ENCODE measurements at regions not wholly inside any gene's neighbourhood (a gene's known extent, or its start where the extent isn't known, plus 50 kb on each side); places are given as distances from the start of the nearest gene placed in this dataset.

DNA sequence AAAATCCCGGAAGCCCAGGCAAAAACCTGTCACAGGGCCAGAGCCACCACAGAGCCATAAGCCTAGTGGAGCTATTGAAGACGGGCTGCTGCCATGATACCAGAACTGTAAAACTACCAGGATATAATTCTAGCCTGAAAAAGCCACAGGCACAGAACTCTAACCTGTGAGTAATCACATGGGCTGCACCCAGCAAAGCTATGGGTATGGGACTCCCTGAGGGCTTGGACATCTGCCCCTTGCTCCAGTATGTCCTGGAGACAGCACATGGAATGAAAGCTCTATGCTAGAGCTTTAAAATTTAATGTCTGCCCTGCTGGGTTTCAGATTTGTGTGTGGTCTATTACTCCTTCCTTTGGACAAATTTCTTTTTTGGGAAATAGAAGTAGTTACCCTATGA, 2183.6 kb upstream of the CELF4 start:
- DNase-seq (ENCODE audit: low spot score): no peak

DNA sequence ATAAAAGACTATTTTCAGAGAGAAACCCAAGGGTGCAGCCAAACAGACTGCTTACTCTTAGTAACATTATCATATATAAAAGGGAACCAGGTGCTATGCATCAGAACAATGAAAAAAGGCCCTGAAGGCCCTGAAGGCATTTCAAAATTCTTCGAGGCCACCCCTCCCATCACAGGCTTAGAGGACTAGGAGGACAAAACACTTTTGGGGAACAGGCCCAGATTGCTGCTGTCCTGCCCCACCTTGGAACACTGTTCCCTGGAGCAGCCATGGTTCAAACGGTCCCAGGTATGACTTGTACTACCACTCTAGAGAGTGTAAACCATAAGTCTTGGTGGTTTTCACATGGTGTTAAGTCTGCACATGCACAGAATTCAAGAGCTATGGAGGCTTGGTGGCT, 2183.1 kb upstream of the CELF4 start:
- no peak for DNase-seq (ENCODE audit: low spot score)

- no peak for DNase-seq (ENCODE audit: low spot score)
Observed at GRCh38 chr18:39746201-39746600, 2180.6 kb upstream of the CELF4 start.

GRCh38 chr18:39743463-39743862, 2177.9 kb upstream of the CELF4 start:
- DNase-seq (ENCODE audit: low spot score): no peak

DNA sequence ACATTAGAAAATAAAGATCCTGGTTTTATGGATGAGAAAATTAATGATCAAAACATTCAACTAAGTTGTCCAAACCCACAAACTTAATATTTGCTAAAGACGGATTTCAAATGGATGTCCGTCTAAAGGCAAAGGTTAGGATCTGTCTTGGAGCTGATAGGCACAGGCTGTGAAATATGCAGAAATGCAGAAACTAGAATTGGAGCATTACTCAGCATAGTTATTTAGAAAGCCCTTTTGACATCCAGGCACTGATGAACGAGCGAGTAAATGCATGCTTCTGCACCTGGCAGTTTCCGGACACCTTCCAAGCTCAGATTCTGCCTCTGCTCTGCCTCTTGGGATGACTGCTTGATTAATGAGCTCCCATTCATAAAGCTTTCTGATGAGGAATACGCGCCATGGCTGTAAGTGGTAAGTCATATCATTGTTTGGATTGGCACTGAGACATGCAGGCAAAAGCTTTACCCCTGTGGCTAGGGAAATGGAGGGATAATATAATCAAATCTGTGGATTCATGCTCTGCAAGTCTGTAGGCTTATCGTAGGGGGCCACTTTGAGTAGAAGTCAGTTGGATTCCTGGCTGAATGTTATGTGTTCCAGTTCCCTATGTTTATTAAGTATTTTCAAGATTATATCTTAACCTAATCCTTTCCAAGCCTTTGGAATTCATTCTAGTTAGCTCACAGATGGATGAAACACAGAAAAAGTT, 2176.3 kb upstream of the CELF4 start:
- DNase-seq (ENCODE audit: low spot score): no peak

- no peak for DNase-seq (ENCODE audit: low spot score)
Observed at GRCh38 chr18:39737869-39738268, 2172.3 kb upstream of the CELF4 start.

- DNase-seq (ENCODE audit: low spot score): no peak
Observed at GRCh38 chr18:39732918-39733317, 2167.3 kb upstream of the CELF4 start.

- no peak for DNase-seq (ENCODE audit: low spot score)
Observed at GRCh38 chr18:39730606-39731005, 2165.0 kb upstream of the CELF4 start.

- DNase-seq (ENCODE audit: low spot score): no peak
Observed at GRCh38 chr18:39724652-39725051, 2159.1 kb upstream of the CELF4 start.

DNA sequence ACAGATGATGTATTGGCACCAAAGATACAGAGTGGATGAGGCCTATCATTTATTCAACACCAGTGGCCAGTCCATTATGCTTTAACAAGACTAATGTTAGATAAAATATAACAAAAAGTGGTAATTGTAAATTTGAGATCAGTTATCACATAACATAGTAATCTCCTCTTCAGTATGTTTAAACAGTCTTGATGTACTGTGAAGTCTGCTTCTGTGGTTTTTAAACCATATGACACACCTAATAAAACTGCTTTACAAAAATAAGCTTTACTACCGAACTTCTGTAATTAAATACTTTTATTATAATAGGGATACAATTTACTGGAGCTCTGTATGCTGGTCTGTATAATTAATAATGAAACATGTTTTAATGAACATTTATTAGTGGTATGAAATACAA, 2156.1 kb upstream of the CELF4 start:
- DNase-seq (ENCODE audit: low spot score): no peak

DNA sequence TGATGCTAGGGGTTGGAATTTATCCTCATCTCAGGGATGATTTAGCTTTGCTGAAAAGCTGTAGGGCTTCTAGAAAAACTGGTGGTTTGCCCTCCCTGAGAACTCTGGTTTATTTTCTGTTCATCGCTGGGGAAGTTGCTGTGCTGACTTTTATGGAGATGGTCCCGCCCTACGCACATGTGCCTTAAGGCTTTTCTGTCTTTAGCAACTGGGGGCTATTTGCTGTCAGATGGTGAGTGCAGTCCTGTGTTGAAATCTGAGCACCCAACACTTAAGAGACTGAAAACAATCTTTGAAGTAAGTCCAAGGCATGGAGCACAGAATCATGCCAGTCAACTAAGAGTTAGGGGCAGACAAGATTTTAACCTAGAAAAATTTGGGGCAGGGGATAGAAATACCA, 2148.4 kb upstream of the CELF4 start:
- no peak for DNase-seq (ENCODE audit: low spot score)

DNA sequence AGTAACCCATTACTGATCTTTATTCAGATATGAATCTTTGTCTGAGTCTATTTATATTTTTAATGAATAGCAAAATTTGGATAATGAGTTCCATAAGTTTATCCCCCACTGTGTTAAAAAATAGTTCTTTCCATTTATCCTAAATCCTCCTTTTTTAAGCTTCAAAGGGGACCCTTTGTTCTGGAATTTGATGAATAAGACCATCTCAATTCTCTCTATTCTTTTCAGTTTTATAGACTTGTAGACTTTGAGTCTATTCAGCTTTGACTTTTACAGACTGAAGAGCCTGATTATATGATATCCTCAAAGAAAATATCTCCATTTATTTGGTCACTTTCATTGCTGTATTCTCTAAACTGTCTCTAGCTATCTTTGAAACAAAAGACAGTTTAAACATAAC, 2146.1 kb upstream of the CELF4 start:
- DNase-seq (ENCODE audit: low spot score): no peak

DNA sequence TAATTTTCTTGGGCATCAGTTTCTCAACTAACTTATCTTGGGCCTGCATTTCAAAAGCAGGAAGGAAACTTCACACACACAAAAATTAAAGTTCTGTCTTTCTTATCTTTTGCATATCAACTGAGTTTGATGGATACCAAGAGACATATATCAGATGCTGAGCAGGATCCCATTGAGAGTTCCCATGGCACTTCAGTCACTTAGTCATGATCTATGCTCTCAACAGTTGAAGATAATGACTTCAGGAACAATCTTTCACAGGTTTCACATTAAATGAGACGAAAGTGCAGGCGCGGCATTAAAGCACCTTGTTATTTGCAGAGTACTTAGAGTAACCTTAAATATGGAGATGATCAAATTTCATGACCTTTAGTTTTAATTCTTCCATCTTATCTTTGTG, 2139.8 kb upstream of the CELF4 start:
- DNase-seq (ENCODE audit: low spot score): no peak

DNA sequence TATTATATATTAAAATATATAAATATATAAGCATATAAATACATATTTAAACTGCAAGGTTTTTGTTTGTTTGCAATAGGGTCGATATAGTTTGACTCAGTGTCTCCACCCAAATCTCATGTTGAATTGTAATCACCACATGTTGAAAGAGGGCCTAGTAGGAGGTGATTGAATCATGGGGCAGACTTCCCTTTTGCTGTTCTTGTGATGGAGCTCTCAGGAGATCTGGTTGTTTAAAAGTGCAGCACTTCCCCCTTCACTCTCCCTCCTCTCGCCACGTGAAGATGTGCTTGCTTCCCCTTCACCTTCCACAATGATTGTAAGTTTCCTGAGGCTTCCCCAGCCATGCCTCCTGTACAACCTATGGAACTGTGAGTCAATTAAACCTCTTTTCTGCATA, 2137.3 kb upstream of the CELF4 start:
- DNase-seq (ENCODE audit: low spot score): no peak

GRCh38 chr18:39701839-39702238, 2136.2 kb upstream of the CELF4 start:
- no peak for DNase-seq (ENCODE audit: low spot score)

DNA sequence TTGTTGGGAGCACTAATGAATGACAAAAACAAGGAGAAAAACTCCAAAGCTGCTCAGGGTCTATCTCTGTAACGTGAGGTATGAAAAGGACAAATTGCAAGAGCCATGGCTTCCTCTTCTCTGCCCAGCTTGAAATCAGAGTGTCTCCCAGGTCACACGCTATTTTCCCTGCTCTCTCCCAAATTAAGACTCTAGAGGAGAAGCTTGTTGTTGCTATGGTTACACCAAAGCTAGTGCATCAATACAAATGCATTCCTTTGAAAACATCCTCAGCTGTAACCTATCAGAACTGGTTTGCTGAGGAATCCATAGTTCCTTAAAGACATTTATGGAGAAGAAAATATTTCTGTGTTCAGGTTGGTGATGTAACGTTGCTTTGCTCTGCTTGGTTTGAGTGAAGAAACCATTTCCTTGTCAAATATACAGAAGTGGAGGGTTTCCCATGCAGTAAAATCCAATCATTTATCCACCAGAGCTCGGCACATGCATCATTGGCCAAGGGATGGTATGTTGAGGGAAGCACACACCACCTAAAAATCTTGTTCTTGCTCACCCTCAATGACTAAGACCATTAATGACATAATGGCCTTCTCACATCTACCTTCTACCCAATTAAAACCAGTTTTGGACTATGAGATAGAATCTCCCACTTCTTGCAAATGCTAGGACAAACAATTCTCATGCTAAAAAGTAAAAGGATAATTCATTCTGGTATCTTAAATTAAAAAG, 2135.6 kb upstream of the CELF4 start:
- no peak for DNase-seq (ENCODE audit: low spot score)

DNA sequence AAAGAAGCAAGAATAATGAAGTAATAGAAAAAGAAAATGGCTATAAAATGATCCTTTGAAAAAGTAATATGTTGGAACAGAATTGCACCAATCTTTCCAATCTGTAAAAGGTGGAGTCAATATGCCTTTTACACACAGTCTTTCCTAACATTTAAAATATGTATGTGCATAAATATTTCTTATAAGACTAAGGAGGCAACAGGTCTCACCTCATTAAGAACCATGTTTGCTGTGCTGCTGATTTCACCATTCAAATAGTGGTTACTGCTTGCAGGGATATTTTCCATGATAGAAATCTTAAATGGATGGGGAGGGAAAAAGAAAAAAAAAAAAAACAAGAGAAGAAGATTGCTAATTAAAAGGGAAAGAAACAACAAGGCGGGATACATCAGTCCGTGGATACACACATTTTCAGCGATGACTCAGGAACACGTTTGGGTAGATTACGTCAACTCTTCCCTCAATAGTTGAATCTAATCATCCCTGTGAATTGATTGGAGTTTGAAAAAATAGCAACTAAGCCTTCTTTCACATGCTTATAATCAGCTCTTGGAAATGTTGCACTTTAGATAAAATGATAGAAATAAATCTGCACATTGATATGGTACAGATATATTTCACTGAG, 2133.9 kb upstream of the CELF4 start:
- no peak for DNase-seq (ENCODE audit: low spot score)

- DNase-seq (ENCODE audit: low spot score): no peak
Observed at GRCh38 chr18:39698436-39698835, 2132.8 kb upstream of the CELF4 start.

GRCh38 chr18:39693359-39693758, 2127.8 kb upstream of the CELF4 start:
- DNase-seq (ENCODE audit: low spot score): no peak

- no peak for DNase-seq (ENCODE audit: low spot score)
Observed at GRCh38 chr18:39692367-39693015, 2126.9 kb upstream of the CELF4 start.

GRCh38 chr18:39685303-39685902, 2119.8 kb upstream of the CELF4 start:
- DNase-seq (ENCODE audit: low spot score): no peak

GRCh38 chr18:39681061-39681460, 2115.5 kb upstream of the CELF4 start:
- DNase-seq (ENCODE audit: low spot score): no peak
